HG03469 (cell line): ENCODE measurements at regions not wholly inside any gene's neighbourhood (a gene's known extent, or its start where the extent isn't known, plus 50 kb on each side); places are given as distances from the start of the nearest gene placed in this dataset.
"Not testable (repeated sequence)": the region's sequence is repeated elsewhere in the genome, so short reads cannot be mapped to it uniquely, and the experiment has no call there.

ENCODE experiments used
- ATAC-seq: cut with Tn5 transposase; IDR thresholded peaks from one replicate; pipeline ENCODE4 v1.9.1; 2021; ENCODE audit warnings: mild to moderate bottlenecking, moderate library complexity, moderate number of reproducible peaks; ENCODE audit not compliant: unreplicated experiment

DNA sequence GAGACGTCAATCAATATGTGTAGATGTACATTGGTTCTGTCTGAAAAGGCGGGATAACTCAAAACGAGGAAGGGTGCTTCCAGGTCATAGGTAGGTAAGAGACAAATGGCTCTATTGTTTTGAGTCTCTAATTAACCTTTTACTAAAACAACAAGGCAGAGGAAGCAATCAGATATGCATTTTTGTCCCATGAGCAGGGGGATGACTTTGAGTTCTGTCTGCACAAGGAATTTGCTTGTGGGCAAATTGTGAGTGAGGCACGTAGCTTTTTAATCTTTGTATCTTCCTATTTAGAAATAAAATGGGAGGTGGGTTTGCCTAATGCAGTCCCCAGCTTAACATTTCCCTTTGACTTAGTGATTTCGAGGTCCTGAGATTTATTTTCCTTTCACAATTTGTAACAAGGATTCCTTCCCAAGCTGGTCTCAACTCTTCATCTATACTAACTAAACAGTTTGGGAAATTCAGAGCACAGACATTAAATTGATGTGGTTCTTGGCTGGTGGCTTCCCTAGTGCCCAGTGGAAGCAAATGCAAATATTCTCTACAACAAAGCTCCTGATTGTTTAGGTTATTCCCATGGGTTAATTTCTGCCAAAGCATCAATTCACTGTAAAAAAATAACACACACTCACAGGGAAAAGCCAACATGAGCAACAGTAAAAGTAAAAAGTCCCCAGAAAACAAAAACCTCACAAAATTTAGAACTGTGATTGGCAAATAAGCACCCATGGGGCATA, 738.8 kb upstream of the SGO1 start:
- ATAC-seq, result no peak

- not testable (repeated sequence) for ATAC-seq
Observed at GRCh38 chr3:20921112-20921511, 735.1 kb upstream of the SGO1 start.

GRCh38 chr3:20916951-20917606, 731.1 kb upstream of the SGO1 start:
- no peak for ATAC-seq

- ATAC-seq, result no peak
Observed at GRCh38 chr3:20914310-20914709, 728.3 kb upstream of the SGO1 start.

- ATAC-seq, result no peak
Observed at GRCh38 chr3:20912406-20912805, 726.4 kb upstream of the SGO1 start.

- no peak for ATAC-seq
Observed at GRCh38 chr3:20909511-20909910, 723.5 kb upstream of the SGO1 start.

GRCh38 chr3:20905210-20905805, 719.3 kb upstream of the SGO1 start:
- ATAC-seq, result no peak

DNA sequence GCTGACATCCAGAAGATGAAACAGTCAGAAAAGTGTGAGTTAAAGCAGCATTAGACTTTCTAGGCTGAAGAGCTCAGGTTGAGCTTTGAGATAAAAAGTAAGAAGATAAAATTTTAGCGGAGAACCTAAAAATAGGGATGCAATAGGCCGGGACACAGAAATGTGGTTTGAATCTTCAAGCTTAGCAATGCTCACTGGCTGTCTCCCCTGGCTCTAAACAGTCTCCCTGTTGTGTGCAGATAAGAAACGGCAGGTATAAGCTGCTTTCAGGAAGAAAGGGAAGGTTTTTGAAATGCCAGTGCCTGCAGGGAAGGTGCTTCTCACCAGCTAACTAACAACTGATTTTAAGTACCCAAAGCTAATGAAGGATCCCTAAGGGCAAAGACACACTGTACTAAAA, 718.7 kb upstream of the SGO1 start:
- no peak for ATAC-seq

DNA sequence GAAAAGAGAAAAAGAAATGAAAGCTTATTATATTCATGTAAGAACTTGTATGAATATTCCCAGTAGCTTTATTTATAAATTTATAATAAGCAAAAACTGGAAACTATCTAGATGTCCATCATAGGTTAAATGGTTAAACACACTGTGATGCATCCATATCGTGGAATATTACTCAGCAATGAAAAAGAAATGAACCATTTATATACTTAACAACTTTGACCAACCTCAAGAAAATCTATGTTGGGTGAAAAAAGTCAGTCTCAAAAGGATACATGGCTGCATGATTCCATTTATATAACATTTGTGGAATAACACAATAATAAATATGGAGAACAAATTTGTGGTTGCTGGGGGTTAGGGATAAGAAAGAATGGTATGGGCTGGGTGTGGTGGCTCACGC, 713.0 kb upstream of the SGO1 start:
- ATAC-seq, result no peak

GRCh38 chr3:20890111-20890519, 704.1 kb upstream of the SGO1 start:
- ATAC-seq, result no peak

DNA sequence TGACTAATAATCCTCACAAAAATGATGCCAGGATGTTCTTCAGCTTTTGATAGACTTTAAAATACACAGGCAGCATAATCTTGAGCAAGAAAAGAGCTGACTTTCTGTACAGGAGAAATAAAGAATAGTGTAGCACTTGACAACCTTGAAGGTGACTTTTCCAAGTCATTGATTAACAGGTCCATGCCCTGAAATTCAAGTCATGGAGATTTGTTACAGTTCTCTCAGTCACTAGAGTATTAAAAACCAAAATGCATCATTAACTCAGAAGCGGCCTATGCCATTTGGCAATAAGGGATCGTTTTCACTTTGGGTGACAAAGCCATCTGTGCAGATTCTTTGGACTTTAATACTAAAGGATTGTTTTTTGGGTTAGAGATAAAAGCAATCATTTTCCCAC, 692.7 kb upstream of the SGO1 start:
- ATAC-seq, result no peak

- no peak for ATAC-seq
Observed at GRCh38 chr3:20873235-20873634, 687.2 kb upstream of the SGO1 start.

DNA sequence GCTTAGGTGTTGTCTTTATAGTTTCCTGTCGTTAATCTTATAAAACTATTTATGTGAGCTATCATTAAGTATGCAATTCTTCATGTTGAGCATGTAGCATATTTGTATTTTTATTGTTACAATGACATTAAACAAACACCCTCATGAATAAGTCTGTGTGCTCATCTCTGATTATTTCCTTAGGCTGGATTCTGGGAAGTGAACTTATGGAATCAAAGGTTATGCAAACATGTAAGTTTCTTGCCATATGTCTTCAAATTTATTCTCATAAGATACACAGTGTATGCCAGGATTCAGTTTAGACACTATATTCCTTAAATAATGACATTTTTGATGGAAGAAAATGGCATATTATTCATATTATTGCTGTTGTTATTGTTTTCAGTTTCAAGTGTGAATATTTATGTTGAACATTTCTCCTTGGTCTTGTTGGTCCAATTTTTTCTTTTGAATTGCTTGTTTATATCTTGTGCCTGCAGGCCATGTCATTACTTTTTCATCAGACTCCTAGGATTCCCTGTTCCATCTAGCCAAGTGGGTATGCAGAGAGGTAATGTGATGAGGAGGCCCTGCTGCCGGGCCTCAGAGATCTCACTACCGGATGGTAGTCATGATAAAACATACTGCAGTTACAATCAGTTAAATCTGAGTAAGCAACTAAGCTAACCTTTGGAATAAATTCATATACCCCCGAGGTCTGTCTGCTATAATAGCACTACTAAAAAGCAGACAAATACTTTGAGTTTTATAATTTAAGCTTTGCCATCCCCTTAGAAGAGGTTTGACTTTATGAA, 684.3 kb upstream of the SGO1 start:
- ATAC-seq, result no peak

GRCh38 chr3:20865803-20866202, 679.8 kb upstream of the SGO1 start:
- no peak for ATAC-seq

DNA sequence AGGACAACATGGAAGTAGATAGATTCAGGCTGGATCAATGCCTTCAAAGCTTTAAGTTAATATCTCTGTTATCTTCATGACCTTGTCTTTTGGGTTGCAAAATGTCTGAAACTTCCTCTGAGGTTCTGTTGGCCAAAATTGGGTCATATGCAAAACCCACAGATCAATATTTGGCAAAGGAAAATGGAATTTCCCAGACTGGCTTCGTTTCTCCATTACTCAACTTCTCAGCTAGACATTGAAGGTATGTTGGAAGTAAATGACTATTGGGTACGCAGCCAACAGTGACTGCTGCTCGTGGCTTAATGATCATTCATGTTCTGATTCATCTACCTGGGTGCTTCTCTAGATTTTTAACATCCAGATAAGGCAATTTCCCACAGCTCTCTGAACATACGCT, 675.4 kb upstream of the SGO1 start:
- ATAC-seq, result no peak

- no peak for ATAC-seq
Observed at GRCh38 chr3:20857636-20858035, 671.6 kb upstream of the SGO1 start.

DNA sequence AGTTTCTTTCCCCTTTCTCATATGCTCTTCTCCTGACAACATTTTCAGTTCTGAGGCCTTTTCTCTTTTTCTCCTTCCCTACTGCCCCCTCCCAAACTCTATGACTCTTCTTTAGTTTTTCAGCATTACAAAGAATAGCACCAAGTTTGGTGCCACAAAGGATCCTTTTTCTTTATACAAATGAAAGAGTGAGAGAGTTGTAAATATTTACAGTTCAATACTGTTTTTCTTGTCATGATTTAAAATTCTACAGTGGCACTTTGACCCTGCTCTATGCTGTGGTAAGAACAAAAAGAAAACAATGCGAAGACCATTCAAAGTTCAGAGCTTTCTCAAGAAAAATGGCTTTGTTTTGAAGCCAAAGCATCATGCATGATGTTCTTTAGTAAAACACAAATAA, 667.9 kb upstream of the SGO1 start:
- no peak for ATAC-seq

- ATAC-seq, result no peak
Observed at GRCh38 chr3:20852712-20853111, 666.7 kb upstream of the SGO1 start.

DNA sequence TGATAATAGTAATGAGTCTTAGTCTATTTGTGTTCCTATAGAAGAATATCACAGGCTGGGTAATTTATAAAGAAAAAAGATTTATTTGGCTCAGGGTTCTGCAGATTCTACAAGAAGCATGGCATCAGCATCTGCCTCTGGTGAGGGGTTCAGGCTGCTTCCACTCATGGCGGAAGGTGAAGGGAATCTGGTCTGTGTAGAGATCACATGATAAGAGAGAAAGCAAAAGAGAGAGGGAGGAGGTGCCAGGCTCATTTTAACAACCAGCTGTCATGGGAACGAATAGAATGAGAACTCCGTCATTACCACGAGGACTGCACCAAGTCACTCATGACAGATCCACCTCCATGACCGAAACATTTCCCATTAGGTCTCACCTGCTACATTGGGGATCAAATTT, 664.0 kb upstream of the SGO1 start:
- ATAC-seq, result no peak

GRCh38 chr3:20846832-20847231, 660.8 kb upstream of the SGO1 start:
- ATAC-seq, result no peak

GRCh38 chr3:20846066-20846465, 660.1 kb upstream of the SGO1 start:
- no peak for ATAC-seq

DNA sequence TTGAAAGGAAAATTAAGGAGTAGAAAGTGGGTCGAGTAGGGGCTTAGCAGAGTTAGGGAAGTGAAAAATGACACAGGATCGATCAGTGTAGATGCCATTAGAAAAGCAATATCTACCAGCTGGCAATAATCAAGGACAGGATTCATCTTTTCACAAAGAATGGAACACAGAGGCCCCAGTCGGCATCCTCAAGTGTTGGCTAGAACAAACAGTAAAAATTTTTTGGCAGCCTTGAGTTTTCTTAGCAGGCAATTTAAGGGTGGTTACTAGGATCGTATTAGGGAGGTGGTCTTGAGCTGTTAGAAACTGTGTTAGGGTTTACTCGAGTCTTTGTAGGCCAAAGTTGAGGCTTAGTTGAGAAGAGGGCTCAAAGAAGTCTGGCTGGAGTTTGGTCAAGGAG, 658.8 kb upstream of the SGO1 start:
- ATAC-seq, result no peak
